AG10803 (cell line): ENCODE measurements at regions not wholly inside any gene's neighbourhood (a gene's known extent, or its start where the extent isn't known, plus 50 kb on each side); places are given as distances from the start of the nearest gene placed in this dataset.

ENCODE experiments used
- DNase-seq: peaks from one replicate; pipeline ENCODE4 v3.0.0; 2010; ENCODE audit warnings: low read depth
- H3K4me3 ChIP-seq: 2 replicates; pipeline ENCODE4 v1.5.1; 2011; ENCODE audit warnings: mild to moderate bottlenecking, low read length, control low read depth
- CTCF ChIP-seq: conservative IDR thresholded peaks from 2 replicates; pipeline ENCODE4 v1.5.1; 2011; ENCODE audit warnings: mild to moderate bottlenecking, low read length, control low read depth, inconsistent platforms

GRCh38 chr7:121557034-121557892, 161.2 kb upstream of the FAM3C start:
- DNase-seq = no peak
- H3K4me3 ChIP-seq = no peak overlapping the region
- no peak for TF ChIP-seq CTCF

- no peak for TF ChIP-seq CTCF
- DNase-seq = no peak
- H3K4me3 ChIP-seq = no peak overlapping the region
Observed at GRCh38 chr7:121555558-121555957, 159.4 kb upstream of the FAM3C start.

GRCh38 chr7:121547544-121548092, 151.5 kb upstream of the FAM3C start:
- peak; percentile 72 for DNase-seq
- peak; percentile 85 for TF ChIP-seq CTCF
- no peak overlapping the region for H3K4me3 ChIP-seq

- TF ChIP-seq CTCF = no peak
- no peak overlapping the region for H3K4me3 ChIP-seq
- DNase-seq = peak; percentile 43
Observed at GRCh38 chr7:121546632-121547543, 150.8 kb upstream of the FAM3C start.

GRCh38 chr7:121545418-121545817, 149.3 kb upstream of the FAM3C start:
- TF ChIP-seq CTCF = no peak
- no peak overlapping the region for H3K4me3 ChIP-seq
- DNase-seq = no peak

- no peak for TF ChIP-seq CTCF
- peak; percentile 92 for DNase-seq
- H3K4me3 ChIP-seq = no peak overlapping the region
Observed at GRCh38 chr7:121544726-121545125, 148.6 kb upstream of the FAM3C start.
